GM18499 (cell line): ENCODE measurements at regions not wholly inside any gene's neighbourhood (a gene's known extent, or its start where the extent isn't known, plus 50 kb on each side); places are given as distances from the start of the nearest gene placed in this dataset.
"Not testable (repeated sequence)": the region's sequence is repeated elsewhere in the genome, so short reads cannot be mapped to it uniquely, and the experiment has no call there.

Experiments used
- ATAC-seq: cut with Tn5 transposase; IDR thresholded peaks from one replicate; pipeline ENCODE4 v1.9.1; 2021; ENCODE audit warnings: moderate number of reproducible peaks; ENCODE audit not compliant: insufficient read depth, unreplicated experiment

DNA sequence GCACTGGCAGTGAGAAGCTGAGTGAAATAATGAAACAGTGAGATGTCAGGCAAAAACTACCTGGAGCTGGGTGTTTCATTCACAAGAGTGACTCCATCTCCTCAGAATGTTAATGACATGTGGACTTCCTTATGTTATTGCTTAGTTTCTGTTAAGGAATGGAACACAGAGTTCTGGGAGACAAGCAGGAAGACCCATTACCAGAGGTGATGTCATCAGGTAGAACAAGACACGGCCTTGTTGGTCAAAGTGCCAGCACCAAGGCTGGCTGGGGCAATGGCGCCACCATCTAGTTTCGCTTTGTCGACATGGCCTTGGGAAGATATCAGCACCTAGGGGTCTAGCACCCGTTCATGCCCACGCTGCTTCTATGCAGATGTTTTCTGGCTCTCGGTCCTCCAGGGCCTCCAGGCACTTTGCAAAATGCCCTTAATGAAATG is 252.2 kb downstream of the FAM43A start:
- no peak for ATAC-seq

DNA sequence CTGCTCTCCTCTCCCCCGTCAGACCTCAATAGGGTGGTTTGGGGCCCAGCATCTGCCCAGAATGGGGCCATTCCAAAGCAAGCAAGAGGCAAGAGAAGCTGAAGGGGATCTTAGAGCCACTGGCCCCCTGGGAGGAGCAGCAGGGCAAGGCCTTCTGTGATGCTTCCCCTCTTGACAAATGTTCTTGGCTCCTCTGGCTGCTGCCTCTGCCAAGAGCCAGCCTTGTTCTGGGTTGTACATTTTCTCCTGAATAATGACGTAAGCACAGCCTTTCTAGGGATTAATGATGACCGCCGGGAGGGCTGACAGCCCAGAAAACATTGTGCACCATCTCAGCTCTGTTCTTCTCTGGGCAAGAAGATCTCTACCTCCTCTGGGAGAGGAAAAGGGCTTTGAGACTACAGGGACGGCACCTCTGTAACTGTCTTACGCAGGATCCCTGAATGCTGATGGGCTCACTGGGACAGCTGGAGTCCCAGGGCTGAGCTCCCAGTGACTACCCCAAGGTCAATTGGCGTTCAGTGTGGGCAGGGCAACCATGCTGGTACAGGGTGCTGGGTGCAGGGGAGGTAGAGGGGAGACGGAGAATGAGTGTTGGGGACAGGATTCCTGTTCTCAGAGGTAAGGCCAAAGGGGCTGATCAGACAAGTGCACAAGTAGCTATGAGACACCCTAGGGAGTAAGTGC is 253.3 kb downstream of the FAM43A start:
- no peak for ATAC-seq

DNA sequence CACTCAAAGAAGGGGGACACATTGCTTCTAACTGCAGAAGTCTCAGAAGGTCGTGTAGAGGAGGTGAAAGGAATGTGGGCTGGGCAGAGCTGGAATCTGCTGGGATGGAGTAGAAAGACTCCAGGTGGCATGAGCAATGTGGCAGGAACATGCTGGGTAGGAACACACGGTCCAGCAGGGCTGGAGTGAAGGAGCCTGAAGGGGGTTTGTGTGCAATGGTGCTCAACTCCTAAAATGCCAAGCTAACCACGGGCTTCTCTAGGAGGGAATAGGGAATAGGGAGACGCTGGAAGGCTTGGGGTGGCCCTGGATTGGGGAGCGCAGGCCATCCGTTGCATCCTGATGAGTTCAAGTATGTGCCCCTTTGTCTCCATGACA is 253.8 kb downstream of the FAM43A start:
- ATAC-seq: no peak

DNA sequence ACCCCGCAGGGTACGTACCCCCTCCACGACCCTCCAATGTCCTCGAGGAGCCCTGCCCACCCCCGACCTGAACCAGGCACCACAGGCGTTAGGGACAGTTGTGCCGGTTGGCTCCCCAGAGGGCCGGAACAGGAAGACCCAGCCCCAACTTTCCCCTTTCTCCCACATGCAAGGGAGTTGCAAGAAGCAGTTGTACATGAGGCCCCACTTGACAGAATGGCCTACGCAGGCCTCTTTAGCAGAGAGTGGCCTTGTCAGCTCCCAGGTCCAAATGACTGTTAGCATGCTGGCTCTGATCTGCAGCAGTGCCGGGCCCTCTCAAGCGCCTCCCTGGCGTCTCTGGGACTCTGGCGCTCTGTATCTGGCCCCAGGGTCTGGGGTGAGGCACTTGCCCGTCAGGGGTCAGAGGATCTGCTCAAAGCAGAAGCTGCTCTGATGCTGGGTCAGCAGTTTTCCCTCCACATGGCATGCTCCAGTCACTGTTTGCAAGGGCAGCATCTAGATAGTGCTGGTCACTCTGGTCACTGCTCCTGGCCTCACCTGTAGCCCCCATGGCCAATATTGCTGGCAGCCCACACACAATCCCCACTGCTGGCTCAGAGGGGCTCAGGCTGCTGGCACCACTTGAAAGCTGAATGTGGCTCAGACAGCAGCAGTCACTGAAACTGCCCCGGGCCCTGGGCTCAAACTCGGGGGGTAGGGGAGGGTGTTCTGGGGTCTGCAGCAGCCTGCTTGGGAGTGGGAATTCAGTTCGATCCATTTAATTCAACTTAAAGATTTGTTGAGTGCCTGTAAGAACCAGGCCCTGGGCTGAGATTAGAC is 254.5 kb downstream of the FAM43A start:
- no peak for ATAC-seq

DNA sequence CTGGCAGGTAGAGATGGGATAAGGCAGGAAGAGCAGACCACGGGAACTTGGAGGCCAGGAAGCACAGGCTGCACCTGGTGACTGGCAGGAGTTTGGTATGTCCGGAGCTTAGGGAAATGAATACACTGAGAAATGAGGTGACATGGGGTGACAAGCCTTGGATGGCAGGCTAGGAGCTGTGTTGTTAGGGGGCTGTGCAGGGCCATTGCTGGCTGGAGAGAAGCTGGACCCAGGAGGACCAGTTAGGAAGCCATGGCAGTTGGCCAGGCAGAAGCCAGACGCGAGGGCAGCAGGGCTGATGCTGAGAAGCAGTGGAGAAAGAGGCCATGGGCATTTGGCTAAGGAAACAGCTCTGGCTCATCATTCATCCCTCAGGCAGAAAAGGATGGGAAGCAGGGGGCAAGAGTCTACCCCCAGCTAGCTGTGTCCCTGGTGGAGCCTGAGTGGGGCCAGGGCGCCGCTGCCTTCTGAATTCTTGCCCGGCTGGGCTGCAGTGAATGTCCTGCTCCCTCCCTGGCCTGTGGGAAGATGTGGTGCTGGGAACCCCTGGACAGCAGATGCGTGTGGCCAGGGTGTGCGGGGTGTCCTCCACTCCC is 255.8 kb downstream of the FAM43A start:
- ATAC-seq: no peak

DNA sequence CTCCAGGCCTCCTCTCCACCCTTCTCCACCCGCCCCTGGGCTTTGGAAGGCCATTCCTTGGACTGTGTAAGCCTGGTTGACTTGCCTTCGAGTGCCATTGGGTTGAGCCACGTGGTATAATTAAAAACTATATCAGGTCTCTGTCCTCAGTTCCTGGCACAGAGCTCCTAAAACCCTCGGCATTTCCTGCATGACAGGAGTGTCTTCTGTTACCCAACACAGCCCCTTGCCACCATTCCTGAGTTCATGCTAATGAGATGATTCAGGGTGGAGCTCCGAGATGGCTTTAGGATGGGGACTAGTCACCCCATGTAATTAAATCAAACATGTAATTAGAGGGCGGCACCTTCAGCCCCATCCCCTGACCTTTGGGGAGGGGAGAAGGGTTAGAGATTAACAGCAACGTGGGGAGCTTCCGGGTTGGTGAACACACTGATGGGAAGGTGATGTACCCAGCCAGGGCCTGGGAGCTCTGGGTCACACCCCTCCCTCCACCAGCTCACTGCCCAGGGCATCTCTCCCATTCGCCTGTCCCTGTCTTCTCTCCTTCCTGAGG is 256.4 kb downstream of the FAM43A start:
- ATAC-seq: no peak

DNA sequence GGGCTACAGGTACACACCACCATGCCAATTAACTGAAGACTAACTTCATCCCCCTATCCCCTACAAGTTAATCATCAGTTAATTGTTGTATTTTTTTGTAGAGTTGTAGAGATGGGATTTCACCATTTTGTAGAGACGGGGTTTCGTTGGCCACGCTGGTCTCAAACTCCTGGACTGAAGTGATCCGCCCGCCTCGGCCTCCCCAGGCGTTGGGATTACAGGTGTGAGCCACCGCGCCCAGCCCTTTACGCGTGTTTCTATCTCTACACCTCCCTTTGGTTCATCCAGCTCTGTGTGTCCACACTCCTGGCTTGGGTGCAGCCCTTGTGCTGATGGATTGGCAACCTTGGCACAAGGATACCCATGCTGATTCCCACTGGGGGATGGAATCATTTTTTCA is 258.8 kb downstream of the FAM43A start:
- ATAC-seq: no peak

DNA sequence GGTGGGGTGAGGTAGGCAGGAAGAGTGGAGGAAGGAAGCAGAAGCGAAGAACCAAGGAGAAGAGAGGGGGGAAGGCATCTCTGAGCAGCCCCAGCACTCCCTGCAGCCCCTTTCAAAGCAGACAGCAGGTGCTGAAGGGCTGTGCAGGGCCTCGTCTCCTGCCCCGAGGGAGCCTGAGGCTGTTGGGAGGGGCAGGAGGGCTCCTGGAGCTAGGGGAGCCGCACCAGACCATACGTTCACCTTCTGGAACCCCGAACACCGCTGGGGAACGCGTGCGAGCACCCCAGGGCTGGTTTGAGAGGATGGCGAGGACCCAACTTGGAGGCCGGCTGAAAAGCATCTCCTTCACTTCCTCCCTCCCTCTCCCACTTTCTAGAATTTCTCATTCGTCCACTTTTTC is 259.8 kb downstream of the FAM43A start:
- no peak for ATAC-seq

DNA sequence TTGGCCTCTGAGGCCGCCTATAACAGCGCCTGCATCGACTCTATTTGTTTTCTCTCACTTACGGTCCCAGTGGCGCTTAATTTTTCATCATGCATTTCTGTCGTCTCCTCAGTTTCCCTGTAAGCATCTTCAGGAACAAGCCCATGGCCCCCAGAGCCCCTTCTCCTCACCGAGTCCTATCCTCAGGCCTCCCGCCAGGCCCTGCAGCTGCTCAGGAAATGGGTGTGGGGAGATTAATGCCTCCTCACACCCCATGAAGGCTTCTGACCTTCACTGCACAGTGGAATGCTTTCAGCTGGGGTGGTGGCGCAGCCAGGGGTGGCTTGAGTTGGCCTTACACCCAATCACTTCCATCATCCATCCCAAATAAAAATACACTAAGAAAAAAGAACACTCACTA is 260.4 kb downstream of the FAM43A start:
- no peak for ATAC-seq

DNA sequence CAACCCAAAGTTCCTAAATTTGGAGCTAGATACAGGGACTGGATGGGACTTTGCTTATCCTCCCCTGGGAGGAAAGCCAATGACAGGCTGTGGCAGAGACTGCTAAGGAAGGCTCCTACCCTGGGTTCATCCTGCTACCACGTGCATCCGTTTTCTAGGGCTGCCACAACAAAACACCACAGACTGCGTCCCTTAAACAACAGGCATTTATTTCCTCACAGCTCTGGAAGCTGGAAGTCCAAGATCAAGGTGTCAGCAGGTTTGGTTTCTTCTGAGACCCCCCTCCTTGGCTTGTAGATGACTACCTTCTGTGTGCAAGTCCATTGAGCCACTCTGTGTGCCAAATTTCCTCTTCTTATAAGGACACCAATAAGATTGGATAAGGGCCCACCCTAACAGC is 263.9 kb downstream of the FAM43A start:
- ATAC-seq: no peak

DNA sequence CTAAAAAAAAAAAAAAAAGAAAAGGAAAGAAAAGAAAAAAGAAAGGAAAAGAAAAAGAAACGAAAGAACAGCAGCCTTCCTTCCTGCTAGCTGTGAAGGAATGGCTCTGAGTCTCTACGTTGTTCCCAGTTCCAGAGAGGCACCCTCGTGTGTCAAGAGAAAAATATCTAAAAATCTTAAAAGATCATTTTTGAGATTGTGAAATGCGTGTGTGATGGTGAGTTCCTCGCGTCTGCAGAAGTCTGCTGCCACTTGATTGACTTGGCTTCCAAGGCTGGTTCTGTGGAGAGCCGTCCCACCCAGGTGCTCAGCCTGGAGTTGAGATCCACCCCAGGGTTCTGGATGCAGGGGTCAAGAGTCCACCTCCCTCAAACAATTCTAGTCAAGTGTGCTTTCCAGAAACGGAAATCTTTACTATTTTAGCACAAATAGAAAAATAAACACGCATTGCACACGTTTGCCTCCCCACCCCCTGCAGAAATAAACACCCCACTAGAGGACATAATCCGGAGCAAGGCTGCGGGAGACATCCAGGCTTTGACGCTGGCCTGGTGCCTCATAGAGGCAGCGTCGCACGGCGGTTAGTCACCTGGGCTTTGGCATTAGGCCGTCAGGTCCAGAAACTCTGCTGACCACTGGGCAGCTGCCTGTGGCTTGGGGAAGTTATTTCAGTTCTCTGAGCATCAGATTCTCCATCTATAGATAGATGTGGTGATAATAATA is 265.4 kb downstream of the FAM43A start:
- ATAC-seq: no peak

DNA sequence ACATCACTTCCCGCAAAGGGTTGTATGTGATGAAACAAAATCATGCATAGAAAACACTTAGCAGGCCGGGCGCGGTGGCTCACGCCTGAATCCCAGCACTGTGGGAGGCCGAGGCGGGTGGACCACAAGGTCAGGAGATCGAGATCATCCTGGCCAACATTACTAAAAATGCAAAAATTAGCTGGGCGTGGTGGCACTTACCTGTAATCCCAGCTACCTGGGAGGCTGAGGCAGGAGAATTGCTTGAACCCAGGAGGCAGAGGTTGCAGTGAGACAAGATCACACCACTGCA is 265.9 kb downstream of the FAM43A start:
- ATAC-seq: not testable (repeated sequence)

DNA sequence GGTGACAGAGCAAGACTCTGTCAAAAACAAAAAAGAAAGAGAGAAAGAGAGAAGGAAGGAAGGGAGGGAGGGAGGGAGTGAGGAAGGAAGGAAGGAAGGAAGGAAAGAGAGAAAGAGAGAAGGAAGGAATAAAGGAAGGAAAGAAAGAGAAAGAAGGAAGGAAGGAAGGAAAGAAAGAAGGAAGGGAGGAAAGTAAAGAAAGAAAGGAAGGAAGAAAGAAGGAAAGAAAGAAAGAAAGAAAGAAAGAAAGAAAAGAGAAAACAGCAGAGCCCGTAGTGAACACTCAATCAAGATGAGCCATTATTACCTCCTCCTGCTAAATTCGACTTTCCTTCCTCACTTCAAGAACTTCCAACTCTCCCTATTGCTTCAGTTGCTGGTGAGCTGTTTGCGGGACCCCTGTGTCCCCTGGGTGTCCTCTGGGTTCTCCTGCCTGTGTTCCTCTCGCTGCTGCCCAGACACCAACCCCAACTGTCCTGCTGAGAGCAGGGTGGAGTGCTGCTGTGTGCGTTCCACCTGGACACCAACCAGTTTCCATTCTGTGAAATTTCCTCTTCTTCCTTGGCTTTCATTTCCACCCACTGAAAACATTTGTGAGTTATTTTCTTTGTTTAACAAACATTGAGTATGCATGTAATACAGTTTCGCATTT is 266.4 kb downstream of the FAM43A start:
- ATAC-seq: no peak

DNA sequence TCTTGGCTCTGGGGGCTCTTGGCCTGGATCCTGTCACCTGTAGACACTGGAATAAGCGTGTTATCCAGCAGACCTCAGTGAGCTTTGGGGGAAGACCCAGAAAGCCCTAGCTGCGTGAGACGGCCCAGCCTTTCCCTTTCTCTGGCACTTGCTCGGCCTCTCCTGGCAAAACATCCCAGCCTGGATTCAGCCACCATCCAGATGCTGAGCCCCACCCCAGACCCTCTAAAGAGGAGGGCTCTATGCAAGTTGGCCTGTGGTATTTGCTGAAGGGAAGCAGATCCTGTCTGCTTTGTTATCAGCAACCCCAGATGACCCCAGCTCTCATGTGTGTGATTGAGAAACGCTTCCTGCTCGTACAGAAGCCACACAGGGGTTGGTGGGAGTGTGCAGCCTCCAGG is 267.2 kb downstream of the FAM43A start:
- no peak for ATAC-seq

DNA sequence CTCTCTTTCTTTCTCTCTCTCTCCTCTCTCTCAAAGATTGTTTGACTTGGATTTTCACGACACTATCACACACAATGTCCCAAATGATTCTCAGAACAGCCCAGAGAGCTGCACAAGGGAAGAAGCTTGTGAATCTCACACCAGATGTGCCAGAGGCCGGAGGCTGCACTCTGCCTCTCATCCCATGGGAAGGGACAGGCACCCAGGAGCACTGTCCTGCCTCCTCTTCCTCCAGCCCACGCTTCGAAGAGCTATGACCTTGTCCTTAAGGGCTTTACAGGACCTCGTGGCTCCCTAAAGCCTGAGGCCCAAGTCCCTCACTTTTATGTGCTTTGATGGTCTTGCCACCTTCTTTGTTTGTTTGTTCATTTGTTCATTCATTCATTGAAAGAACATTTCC is 267.6 kb downstream of the FAM43A start:
- ATAC-seq: no peak

DNA sequence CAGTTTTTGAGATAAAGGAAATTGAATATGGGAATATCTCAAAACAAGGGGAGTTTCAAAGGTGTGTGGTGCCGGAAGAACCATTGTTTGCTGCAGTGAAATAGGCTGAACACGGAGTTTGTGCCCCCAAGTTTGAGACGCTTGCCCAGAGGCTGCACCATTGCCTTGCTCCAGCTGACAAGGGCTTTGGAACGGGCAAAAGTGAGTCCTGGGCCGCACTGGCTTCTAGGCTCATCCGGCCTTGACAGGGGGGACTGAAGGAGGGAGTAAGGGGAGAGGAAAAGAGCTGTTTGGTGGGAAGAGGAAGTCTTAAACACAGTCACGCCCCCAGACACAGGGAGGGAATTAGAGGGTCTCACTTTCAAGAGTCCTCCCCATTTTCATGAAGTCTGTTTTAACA is 269.9 kb downstream of the FAM43A start:
- no peak for ATAC-seq

DNA sequence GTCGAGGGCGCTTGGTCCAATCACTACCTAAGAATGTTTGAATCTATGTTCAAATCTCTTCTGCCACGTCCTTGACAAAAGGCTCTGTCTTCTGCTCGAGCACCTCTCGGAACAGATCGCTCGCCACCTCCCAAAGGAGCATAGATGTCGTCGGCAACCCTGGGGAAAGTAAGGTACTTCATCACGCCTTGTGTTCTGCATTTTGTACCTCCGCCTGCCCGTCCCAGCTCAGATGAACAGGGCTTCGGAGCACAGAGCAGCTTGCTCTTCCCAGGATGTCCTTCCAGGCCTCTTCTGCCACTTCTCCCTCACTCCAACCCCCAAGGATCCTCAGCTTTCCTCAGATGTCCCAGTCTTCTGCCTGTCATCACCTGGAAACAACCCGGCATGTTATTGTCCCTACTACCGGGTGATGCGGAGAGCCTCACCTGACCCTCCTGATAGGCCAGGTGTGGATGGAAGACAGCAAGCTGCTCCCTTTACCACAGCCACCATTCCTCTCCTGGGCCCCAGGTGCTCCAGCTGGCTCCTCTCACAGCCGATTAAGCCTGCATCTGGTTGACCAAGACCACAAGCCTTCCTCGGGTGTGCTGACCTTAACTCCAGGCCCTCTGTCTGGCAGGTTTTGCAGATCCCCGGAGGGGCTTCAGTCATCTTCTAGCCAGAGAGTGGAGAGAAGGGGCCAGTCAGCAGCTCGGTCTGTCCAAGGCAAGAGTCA is 270.5 kb downstream of the FAM43A start:
- ATAC-seq: no peak

DNA sequence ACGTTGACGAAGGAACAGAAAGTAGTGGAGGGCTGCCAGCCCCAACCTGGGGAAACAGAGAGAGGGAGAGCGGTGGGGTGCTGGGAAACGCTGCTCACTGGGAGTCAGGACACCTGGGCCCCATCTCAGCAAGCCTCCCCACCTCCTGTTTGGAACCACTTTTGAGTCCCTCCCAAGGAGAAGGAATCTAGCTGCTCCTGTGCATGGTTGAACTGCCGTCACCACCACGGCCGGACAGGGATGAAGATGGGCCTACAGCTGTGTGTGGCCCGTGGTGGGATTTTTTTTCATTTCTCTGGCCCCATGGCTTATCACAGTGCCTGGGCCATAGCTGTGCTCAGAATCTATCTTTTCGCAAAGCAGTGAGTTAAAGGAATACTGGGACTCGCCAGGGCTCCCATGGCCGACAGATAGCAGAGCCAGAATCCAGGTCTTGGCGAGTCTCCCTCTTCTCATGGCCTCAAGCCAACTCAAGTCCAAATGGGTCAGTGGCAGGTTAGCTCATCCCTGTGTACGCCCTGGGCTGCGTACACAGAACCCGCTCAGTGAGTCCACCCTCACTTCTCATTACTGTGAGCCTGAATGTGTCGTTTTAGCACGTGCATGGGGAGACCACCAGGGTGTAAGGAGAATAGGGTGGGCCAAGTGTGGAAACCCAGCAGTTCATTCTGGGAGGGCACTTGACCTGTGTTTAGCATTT is 271.2 kb downstream of the FAM43A start:
- no peak for ATAC-seq

DNA sequence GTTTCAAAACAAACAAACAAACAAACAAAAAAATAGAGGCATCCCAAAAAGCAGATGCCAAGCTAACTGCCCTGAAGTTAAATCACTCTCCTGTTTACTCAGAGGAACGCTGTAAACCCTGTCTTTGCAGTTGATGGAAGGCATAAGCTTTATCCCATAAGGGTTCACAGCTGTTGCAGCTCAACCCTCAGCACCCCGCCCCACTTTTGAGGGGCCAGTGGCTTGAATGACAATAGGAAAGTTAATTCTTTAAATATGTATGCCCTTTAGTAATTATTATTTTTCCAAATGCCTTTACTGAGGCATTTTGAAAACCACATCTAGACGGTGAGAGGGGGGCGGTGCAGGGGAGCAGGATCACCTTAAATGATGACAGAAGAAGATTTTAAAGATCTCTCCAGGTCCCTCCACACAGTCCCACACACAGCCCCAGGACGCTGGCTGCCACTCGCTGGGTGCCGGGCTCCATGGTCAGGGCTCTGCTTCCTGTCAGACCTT is 272.1 kb downstream of the FAM43A start:
- ATAC-seq: no peak
